ENCODE measurements at regions not wholly inside any gene's neighbourhood (a gene's known extent, or its start where the extent isn't known, plus 50 kb on each side); places are given as distances from the start of the nearest gene placed in this dataset.

DNA sequence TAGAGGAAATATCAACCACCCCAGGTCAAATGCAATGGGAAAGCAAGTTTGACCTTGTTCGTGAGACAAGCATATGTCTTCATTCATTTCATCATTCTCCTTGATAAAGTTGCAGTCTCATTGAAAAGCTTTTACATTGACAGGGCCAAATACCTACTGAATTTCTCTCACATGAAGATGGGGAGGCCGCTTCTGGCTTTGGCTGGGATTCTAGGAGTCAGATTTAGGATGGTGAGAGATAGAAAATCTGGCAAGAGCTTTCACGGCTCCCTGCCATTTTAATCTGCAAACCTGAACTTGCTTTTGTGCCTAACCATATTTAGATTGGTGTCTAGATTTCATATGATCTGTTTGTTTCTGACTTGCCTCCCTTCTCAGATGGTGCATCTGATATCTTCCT, 88.0 kb downstream of the TMEM100 start:
- no peak for DNase-seq (ENCODE audit: low spot score)

DNA sequence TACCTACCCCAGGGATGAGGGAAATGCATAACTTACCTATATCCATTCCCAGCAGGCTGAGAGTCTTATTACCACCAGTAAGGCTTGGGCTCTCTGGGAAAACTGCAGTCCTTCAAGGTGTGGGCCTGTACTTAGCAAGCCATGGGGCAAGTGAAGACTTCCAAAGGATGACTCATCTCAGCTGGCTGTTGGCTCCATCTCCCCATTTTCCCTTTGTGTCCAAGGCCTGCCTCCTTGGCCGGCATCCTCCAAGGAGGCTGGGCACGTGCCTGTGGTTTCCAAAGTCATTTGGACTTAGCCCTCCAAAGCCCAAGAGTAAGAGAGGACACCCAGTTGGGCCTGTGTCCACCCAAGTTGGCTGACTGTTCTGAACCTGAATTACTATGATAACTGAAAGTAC, 89.8 kb downstream of the TMEM100 start:
- no peak for DNase-seq (ENCODE audit: low spot score)

DNA sequence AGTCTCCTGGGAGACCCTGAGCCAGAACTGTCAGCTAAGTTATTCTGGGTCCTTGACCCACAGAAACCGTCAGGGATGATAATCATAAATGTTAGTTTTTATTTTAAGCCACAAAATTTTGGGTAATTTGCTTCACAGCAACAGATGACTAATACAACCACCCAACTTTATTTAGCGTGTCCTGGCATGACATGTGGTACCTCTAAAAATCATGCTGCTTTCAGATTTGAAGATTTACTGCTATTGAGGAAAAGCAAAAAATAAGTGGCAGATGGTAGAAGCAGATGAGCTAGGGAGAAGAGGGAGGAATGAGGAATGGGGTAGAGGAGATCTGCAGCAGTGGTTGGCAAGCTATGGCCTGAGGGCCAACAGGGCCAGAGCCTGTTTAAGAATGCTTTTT, 90.4 kb downstream of the TMEM100 start:
- DNase-seq (ENCODE audit: low spot score) = no peak

DNA sequence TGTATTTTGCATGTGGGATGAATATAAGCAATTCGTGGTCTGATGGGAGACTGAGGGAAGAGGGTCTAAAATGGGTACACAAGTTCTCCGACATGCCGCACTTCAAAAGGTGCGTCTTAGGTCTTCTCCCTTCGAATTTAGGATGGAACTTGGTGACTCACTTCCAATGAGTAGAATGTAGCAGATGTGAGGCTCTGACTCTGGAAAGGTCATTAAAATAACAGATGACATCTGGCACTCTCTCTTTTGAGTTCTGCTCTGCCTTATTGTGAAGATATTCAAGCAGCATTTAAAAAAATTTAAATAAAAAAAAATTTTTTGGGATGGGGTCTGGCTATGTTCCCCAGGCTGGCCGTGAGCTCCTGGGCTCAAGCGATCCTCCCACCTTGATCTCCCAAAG, 92.7 kb downstream of the TMEM100 start:
- no peak for DNase-seq (ENCODE audit: low spot score)

DNA sequence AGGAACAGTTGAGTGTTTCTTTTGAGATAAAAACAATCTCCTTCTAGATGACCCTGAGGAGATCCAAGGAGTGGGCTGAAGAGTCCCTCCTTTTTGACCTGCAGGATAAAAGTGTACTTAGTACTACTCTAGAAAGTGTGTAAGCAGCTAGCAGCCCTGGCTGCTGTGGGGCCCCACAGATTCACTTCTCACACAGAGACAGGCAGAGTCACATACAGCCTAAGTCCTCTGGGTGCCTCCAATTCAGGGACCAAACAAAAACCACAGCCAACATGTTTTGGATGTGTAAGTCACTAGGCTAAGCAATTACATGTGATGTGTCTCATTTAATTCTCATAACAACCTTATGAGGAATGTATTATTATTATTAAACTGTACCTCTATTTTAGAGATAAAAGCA, 97.1 kb downstream of the TMEM100 start:
- DNase-seq (ENCODE audit: low spot score) = no peak

DNA sequence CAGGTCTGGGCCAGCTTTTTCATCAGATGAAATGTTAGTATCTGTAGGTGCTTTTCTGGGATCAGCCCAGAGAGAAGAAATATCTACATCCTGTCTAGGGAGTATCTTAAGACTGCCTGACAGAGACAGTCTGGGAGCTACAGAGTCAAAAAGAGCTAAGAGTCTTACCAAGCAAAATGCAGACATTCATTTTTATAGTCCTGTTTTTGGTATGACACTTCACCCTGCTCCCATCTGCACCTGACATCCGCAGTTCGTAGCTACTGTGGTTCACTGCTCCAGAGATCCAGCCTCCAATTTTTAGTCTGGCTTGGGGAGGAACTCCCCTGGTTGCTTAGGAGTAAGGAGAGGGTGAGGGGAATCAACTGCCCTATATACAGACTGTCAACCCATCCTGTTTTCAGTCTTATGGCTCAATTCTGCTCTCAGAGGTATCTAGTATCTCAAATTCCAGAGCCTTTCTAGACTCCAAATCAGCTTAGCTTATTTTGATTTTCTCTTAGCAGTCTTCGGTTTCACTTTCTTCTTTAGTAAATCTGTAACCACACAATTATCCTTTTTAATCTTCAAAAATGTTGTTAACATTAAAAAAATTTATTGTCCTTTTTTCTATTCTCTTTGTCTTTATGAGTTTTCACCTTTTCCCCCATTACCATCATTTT, 97.8 kb downstream of the TMEM100 start:
- no peak for DNase-seq (ENCODE audit: low spot score)

DNA sequence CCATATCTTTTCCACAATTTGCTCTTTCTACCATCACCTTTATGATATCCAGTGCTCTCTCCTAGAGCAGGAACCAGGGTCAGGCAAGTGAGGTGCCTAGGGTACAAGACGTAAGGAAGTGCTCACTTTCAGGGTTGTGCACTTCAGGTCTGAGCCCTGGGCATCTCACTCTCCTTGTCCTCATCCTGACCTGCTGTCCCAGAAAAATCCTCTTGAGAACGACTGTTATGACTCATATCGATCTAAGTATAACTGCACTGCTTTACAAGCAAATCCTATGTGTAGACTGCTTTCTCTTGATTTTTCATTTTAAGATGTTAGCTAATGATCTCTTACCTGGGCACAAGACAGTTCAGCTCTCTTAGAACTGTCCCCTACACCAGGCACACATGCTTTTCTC, 100.1 kb downstream of the TMEM100 start:
- no peak for DNase-seq (ENCODE audit: low spot score)

DNA sequence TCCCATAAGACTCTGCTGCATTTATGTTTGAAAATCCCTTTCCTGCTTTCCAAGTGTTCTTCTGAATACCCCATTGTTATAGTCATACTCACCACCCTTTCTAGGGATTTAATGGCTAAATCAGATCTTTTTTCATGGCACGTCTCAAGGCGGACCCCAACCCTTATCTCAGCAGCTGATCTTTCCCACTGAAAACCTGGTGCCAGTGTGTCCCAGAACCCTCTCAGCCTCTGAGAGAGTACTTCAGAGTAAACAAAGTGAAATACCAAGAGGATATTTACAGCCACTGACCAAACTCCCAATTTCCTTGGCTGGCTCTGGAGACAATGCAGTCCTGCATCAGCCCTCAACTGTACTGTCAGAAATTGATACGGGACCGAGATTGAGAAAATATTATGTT, 101.7 kb downstream of the TMEM100 start:
- DNase-seq (ENCODE audit: low spot score) = no peak

DNA sequence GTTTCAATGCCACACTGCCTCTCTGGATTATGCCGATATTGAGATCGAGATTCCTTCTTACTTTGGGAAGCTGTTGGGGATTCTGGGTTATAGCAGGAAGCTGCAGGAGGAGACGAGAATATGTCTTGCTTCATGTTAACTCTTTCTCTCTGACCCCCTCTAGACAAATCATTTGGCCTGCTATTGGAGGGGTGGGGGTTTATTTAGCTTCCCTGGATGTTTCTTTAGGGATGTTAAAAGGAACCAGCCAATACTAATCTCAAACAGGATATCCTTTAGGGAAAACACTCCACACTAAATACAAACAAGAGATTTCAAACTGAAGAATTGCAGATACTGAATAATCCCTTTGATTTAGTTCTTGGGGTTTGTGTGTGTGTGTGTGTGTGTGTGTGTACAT, 102.6 kb downstream of the TMEM100 start:
- no peak for DNase-seq (ENCODE audit: low spot score)

DNA sequence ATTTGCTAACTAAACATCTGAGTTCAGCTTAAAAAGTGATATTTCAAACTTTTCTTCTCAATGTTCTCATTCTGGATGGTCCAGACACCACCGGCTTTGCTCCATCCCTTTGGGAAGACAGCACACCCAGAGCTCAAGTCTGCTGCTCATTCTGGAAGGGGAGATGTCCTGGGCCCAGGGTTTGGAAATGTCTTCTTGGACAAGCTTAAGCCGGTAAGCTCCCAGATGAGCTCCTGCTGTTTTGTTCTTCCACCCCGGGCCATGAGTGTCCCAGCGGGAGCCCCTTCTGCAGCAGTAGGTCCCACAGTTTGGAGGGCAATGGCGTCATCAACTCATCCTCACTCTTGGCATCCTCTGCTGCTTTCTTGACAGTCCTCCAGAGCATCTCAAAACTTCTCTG, 105.2 kb downstream of the TMEM100 start:
- no peak for DNase-seq (ENCODE audit: low spot score)

DNA sequence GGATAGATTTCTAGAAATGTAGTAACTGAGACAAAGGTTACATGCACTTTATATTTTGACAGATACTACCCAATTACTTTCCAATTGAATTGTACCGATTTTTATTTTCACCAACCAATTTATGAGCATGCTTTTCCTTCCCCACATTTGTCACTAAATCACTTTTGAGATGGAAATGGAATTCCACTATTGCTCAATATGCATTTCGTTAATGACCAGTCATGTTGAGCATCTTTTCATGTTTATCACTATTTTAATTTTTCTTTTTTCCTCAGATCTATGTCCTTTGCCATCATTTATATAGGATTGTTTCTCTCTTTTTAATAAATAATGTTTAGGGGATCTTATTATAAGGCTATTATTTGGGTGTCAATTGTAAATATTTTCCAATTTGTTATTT, 102.8 kb upstream of the SMIM36 start:
- no peak for DNase-seq (ENCODE audit: low spot score)

DNA sequence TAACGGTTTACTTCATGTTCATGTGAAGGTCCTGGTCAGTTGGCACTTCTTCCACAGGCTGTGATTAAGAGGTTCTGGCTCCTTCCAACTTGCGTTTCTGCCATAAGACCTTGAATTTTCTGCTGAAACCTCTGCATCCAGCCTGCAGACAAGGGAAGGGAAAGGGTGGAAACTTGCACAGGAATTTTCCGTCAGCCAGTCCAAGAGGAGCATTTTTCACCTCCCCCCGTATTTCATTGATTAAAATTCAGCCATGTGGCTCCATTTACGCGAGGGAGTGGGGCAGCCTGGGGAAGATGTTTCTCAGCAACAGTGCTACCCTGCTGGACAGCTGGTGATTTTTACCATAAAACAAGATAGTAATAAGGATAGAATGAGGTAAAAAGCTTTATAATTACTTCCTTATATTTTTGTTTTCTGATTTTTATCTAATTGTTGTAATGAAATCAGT, 101.5 kb upstream of the SMIM36 start:
- DNase-seq (ENCODE audit: low spot score) = no peak

DNA sequence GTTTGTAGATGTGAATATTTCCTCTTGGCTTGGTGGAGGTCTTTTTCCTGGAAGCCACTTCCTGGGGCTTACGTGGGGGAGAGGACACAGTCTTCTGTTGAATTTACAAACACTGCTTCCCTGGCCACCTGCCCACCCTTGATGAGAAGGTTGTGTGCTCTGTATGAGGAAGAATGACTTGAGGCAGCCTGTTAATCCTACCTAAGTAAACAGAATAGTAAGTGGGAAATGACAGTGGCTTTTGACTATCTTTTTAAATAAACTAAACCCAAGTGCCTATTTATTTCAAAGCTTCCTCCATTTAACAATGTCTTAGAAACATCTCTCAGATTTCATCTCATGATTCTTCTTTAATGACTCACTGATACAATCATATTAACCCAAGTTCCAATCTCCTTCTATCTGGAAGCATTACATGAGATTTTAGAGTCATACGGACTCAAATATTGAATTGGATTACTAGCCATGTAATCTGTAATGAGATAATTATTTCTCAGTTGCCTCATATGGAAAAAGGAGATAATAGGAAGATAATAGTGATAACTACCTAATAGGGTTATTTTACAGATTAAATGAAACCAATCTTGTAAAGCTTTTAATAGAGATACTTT, 96.6 kb upstream of the SMIM36 start:
- DNase-seq (ENCODE audit: low spot score) = no peak

DNA sequence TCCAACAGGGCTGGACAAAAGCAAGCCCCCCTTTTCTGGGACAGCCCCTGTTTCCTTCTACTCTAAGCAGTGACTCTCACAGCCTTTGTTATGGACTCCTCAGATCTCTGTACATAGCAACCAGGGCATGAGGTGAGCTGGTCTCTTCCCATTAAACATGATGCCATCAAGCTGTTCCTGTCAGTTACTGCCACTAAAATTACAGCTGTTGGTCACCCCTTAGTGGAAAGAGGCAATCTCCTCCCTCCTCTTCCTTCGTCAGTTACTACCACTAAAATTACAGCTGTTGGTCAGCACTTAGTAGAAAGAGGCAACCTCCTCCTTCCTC, 95.2 kb upstream of the SMIM36 start:
- DNase-seq (ENCODE audit: low spot score) = no peak

DNA sequence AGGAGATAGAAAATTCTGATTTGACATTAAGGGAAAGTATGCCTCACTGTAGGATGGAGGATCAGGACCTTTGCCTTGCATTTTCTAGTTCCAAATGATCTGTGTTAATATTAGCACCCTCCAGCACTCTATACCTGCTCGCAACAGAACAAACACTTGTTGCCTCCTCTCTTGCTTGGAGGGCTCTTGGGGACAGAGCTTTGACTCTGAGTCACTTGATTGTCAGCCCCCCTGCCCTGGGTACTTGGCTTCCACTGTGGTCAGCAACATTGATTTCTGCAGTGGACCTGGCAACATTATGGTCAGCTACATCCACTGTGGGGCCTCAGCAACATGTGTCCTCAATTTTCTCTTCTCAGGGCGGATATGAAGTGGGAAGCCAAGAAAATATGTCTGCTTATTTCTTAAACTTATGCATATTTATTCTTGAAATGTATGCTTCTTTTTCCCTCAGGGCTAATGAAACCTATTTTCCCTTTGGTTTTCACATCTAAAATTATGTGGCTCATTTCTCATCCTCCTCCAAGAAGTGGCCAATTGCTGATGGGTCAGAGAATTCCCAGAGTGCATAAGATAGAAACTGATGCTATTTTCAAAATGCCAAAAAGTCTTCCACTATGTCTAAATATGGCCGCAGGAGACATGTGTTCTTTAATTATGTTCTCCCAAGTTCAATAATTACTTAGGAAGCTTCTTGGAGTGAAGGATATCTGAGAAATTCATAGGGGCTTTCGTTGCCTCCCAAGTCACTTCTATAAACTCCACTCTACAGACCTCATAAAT, 94.6 kb upstream of the SMIM36 start:
- DNase-seq (ENCODE audit: low spot score) = no peak

DNA sequence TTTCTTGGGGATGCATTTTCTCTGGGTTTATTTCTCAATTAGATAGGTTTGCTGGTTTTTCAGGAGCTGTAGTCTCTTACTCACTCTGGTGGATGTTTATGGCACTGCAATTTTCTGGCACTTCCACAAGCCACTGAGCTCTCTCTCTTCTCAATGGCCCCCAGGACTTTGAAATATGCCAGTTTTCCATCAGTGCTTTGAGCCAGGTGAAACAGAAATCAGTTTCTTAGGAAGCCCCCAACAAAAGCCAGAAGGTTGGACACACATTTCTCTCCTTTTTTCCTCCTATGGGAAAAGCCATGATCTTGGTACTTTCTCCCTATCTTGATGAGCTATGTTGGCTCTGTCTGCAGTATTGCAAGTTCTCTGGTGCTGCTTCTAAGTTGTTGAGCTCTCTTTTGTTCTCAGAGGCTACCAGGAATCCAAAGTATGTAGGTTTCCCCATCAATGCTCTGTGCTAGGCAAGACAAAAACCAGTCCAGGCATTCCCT, 90.7 kb upstream of the SMIM36 start:
- DNase-seq (ENCODE audit: low spot score) = no peak

DNA sequence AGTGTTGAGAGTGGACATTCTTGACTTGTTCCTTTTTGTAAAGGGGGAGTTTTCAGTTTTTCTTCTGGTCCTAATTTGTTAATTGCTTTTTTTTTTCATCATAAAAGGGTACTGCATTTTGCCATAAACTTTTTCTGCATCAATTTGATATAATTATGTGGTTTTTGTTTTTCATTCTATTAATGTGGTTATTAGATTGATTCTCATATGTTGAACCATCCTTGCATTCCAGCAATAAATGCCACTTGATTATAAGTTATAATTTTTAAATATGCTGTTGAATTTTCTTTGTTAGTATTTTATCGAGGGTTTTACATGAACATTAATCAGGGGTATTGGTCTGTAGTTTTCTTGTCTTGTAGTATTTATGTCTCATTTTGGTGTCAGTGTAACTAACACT, 87.2 kb upstream of the SMIM36 start:
- no peak for DNase-seq (ENCODE audit: low spot score)

DNA sequence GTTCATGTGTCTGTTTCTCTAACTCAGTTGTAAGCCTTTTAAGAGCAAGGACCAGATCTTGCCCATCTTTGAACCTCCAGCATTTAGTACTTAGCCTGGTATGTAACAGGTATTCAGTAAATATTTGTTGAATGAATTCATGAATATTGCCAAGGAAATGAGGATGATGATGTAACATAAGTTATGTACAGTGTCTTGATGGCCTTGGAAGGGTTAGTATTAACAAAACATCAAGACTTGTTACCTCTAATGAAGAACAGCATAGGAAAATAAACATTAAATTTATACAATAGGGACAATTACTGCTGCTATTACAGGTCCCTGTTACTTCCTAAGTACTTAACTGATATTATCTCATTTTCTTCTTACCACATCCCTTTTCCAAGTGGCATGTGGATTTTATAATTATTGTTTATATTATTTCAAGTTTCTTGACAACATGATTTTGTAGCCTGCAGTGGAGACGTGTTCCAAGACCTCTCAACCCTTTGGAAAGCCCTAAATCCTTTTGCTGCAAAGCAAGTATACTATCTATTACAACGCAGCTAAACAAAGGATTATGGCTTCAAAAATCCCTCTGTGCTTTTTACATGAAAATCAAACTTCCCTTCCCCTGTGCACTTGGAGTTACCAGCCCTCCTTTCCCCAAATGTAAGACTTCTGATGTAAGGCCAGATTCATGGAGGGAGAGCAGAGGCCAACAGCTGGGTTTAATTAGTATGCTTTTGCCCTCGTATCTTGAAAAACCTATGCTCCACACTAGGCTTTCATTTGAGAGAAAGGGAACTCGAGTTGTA, 77.4 kb upstream of the SMIM36 start:
- DNase-seq (ENCODE audit: low spot score) = no peak

DNA sequence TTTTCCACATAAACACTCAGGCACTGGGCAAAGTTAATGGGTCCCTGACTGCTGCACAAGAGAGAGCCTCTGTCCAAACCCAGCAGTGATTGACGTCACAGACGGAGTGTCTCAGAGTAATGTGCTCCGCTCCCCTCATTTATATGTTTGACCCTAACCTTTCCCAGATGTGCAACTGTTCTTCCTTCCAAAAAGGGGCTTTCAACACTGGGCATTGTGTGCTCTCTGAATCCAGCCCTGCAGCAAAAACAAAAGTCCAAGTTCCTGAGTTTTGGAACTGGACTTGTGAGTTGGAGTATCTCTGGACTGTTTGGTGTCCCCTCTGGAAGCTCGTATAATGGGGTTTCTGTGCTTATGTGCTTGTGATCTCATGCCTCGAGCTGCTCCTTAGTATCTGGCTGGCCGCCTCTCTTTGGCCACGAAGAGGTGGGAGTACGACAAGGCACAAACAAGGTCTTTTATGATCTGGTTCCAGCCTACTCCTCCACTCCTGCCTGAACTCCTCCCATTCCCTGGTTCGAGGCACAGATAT, 76.4 kb upstream of the SMIM36 start:
- no peak for DNase-seq (ENCODE audit: low spot score)

DNA sequence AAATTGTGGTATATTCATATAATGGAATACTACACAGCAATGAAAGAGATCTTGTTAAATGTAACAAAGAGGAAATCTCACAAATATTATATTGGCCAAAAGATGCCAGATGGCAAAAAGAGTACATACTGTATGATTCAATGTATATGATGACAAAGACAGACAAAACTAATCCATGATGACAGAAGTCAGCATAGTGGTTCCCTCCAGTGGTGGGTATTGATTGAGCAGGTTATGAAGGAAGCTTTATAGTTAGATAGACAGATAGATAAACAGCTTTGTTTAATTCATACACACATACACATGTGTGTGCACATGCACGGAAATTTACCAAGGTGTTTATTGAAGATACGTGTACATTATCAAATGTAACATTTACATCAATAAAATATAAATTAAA, 74.4 kb upstream of the SMIM36 start:
- no peak for DNase-seq (ENCODE audit: low spot score)

DNA sequence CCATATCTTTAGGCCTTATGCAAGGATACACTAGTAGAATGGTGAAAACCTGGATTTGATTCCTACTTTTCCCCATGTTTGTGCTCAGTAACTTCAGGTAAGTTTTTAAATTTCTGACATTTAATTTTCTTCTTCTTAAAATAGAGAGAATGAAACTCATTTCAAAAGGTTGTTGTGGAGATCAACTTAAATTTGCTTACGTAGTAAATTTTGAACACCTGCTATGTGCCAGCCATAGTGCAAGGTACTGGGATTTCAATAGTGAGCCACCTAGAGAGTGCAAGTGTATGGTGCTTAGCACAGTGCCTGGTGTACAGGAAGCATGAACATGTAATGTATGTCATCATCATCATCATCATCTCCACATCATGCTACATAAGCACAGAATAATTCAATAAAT, 73.6 kb upstream of the SMIM36 start:
- DNase-seq (ENCODE audit: low spot score) = no peak

DNA sequence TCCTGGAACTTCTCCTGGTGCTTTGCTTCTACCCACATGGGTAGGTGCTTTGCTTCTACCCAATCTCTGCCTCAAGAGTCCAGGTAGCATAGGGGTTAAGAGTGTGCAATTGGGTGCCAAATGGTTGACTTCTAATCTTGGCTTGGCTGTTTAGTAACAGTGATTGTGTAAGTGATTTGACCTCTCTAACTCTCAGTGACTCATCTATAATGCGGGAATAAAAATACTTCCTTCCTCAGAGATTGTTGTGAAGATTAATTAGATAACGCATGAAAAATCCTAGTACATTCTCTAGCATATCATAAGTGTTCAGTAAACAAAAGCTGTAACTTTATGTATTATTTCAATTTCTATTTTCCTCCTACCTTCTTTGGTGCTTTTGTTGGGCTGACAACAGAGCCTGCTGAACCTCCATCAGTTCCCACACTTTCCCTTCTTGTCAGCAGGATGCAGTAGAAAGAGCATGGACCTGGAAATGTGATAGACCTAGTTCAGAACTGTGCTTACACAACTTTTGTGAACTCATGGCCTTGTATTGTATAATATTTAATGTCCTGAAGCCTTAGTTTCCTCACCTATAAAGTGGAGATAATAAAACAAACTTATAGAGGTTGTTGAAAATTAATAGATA, 72.9 kb upstream of the SMIM36 start:
- DNase-seq (ENCODE audit: low spot score) = no peak
